ENCODE measurements at regions not wholly inside any gene's neighbourhood (a gene's known extent, or its start where the extent isn't known, plus 50 kb on each side); places are given as distances from the start of the nearest gene placed in this dataset.
A peak's percentile ranks its signal among the peaks of the same experiment; 100 is the strongest.
"Not testable (repeated sequence)": the region's sequence is repeated elsewhere in the genome, so short reads cannot be mapped to it uniquely, and the experiment has no call there.

DNA sequence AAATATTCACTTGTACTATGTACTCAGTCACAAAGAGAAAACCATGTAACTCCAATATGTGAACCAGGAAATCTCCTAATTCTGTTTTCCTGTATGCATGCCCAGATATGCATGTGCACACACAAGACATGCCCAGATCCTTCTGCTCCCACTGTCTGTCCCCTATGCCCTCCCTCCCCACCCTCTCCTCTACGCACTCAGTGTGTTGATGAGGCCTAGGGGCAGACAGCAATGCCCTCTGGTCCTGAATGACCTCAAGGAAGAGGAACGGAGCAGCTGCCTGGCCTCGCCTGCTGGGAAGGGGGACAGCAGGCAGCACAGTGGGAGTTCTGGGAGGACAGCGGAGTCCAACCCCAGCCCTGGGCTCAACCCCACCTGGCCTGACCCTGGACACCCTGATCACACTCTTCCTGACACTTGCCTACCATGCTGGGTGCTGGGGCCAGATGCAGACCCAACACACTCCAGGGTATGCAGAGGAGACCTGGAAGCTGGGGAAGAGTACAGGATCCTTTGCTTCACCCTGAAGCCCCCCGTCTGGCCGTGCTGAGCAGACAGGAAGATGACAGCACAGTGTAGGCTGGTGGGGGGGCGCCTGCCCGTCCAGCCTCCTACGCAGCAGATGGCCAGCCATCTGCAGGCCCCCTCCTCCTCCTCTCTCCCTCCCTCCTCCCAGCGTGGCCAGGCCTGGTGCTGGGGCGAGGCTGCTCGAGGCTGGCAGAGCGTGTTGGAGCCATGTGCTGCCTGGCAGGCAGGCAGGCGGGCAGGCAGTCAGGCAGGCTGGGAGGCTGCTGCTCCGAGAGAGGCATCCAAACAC is 106.6 kb upstream of the NCOR2 start:
- Histone ChIP-seq H3K4me3 (ENCODE audit: low read length in 3 of 3) (no peak overlapping the region), H3K9me3 (ENCODE audit: control insufficient read depth in 2 of 3, insufficient read depth in 1 of 3, low read length in 3 of 3) (no peaks in the 10 kb centered on the region), H3K27ac (ENCODE audit: low read depth in 2 of 2, low read length in 2 of 2) (no peak overlapping the region), H3K27me3 (ENCODE audit: control insufficient read depth, insufficient read depth, low read length) (no peaks in the 10 kb centered on the region), H3K36me3 (ENCODE audit: control insufficient read depth in 2 of 3, insufficient read depth in 3 of 3, low read length in 3 of 3) (no peaks in the 10 kb centered on the region), H3K4me1 (ENCODE audit: control insufficient read depth in 2 of 3, insufficient read depth in 2 of 3, low read depth in 1 of 3, low read length in 3 of 3) (peaks cover 0 to 19% (median 3%) of the 10 kb centered on the region in 3 donors), H3K9ac (ENCODE audit: low read length in 3 of 3) (no peak overlapping the region)
- TF ChIP-seq, protein P1, sequence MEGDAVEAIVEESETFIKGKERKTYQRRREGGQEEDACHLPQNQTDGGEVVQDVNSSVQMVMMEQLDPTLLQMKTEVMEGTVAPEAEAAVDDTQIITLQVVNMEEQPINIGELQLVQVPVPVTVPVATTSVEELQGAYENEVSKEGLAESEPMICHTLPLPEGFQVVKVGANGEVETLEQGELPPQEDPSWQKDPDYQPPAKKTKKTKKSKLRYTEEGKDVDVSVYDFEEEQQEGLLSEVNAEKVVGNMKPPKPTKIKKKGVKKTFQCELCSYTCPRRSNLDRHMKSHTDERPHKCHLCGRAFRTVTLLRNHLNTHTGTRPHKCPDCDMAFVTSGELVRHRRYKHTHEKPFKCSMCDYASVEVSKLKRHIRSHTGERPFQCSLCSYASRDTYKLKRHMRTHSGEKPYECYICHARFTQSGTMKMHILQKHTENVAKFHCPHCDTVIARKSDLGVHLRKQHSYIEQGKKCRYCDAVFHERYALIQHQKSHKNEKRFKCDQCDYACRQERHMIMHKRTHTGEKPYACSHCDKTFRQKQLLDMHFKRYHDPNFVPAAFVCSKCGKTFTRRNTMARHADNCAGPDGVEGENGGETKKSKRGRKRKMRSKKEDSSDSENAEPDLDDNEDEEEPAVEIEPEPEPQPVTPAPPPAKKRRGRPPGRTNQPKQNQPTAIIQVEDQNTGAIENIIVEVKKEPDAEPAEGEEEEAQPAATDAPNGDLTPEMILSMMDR (IDR thresholded peaks at IDR 0.05; ENCODE audit: borderline replicate concordance, extremely low read depth, insufficient read depth) = no peak
- peak in 4 of 5 donors; percentile 47 to 77 (median 66) for DNase-seq
- no peak for FAIRE-seq
- intact Hi-C loops (cut with DNase I) = no loop called here

DNA sequence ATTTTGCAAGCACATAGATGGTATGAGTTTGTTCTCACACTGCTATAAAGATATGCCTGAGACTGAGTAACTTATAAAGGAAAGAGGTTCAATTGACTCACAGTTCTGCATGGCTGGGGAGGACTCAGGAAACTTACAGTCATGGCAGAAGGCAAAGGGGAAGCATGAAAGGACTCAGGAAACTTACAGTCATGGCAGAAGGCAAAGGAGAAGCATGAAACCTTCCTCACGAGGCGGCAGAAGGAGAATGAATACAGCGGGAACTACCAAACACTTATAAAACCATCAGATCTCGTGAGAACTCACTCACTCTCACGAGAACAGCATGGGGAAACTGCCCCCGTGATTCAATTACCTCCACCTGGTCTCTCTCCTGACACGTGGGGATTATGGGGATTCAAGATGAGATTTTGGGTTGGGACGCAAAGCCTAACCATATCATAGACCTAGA is 101.9 kb upstream of the NCOR2 start:
- intact Hi-C loops (cut with DNase I); FAIRE-seq; H3K27ac ChIP-seq (ENCODE audit: low read depth in 2 of 2, low read length in 2 of 2): not testable (repeated sequence)

DNA sequence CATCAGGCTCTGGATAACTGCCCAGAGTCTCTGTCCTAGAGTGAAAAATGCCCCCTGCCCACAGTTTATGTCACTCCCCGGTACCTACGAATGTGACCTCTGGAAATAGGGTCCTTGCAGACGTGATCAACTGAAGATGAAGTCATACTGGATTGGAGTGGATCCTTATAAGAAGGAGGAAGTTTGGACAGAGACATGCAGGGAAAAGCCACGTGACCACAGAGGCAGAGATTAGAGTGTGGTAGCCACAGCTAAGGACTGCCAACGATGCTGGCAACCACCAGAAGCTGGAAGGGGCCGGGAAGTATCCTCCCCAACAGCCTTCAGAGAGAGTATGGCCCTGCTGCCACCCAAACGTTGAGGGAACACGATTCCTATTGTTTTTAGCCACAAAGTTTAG is 101.2 kb upstream of the NCOR2 start:
- Histone ChIP-seq H3K9ac (ENCODE audit: low read length in 3 of 3) (no peak overlapping the region), H3K4me1 (ENCODE audit: control insufficient read depth in 2 of 3, insufficient read depth in 2 of 3, low read depth in 1 of 3, low read length in 3 of 3) (no peaks in the 10 kb centered on the region), H3K27me3 (ENCODE audit: control insufficient read depth, insufficient read depth, low read length) (no peaks in the 10 kb centered on the region), H3K36me3 (ENCODE audit: control insufficient read depth in 2 of 3, insufficient read depth in 3 of 3, low read length in 3 of 3) (no peaks in the 10 kb centered on the region), H3K27ac (ENCODE audit: low read depth in 2 of 2, low read length in 2 of 2) (no peak overlapping the region), H3K4me3 (ENCODE audit: low read length in 3 of 3) (no peak overlapping the region), H3K9me3 (ENCODE audit: control insufficient read depth in 2 of 3, insufficient read depth in 1 of 3, low read length in 3 of 3) (peaks cover 0 to 8% (median 0%) of the 10 kb centered on the region in 3 donors)
- TF ChIP-seq, protein P1 (IDR thresholded peaks at IDR 0.05; ENCODE audit: borderline replicate concordance, extremely low read depth, insufficient read depth) = no peak
- intact Hi-C loops (cut with DNase I) = no loop called here
- no peak for FAIRE-seq
- no peak for DNase-seq

More for the DNA sequence above, 101.9 kb upstream of the NCOR2 start:
- not testable (repeated sequence) for H3K4me3 ChIP-seq (ENCODE audit: low read length in 3 of 3); H3K4me1 ChIP-seq (ENCODE audit: control insufficient read depth in 2 of 3, insufficient read depth in 2 of 3, low read depth in 1 of 3, low read length in 3 of 3); H3K27me3 ChIP-seq (ENCODE audit: control insufficient read depth, insufficient read depth, low read length); H3K9ac ChIP-seq (ENCODE audit: low read length in 3 of 3); DNase-seq; H3K9me3 ChIP-seq (ENCODE audit: control insufficient read depth in 2 of 3, insufficient read depth in 1 of 3, low read length in 3 of 3); H3K36me3 ChIP-seq (ENCODE audit: control insufficient read depth in 2 of 3, insufficient read depth in 3 of 3, low read length in 3 of 3)

DNA sequence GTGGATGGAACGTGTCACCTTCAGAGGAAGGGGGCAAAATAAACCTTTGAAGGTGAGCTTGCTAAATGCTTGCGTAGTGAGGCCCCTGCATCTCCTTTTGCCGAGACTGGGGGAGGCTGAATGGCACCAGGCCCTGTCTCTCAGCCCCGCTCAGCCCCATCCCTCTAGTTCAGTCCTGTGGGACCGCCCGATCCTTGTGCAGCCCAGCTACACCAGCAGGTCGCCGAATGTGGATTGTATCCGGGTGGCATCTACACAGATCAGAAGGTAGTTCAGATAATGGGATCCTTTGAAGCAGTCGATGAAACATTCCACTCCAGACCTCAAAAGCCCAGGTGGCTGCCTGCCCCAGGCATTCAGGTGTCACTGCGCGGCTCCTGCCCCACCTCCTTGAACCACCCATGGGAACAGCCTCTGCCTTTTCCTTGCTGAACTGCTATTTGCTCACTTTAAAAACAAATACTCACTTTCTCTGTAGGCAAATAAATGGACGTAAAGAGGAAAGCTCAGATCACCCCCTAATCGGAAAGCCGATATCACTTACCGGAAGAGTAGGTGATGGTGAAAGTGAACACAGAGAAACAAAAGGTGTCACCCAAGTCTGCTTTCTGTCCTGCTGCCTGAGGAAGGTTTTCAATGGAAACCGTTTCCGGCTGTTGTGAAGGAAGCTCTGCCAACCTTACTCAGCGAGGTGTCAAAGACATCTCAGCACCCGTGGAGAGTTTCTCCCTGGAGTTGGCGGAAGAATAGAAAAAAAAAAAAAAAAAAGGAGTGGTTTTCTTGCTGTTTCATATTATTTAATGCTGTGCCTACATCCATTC is 100.3 kb upstream of the NCOR2 start:
- no peak overlapping the region for H3K27ac ChIP-seq (ENCODE audit: low read depth in 2 of 2, low read length in 2 of 2)
- no peak overlapping the region for H3K4me3 ChIP-seq (ENCODE audit: low read length in 3 of 3)
- TF ChIP-seq, protein P1 (IDR thresholded peaks at IDR 0.05; ENCODE audit: borderline replicate concordance, extremely low read depth, insufficient read depth) = no peak
- H3K36me3 ChIP-seq (ENCODE audit: control insufficient read depth in 2 of 3, insufficient read depth in 3 of 3, low read length in 3 of 3) = no peaks in the 10 kb centered on the region
- intact Hi-C loops (cut with DNase I) = no loop called here
- DNase-seq (no peak), FAIRE-seq (no peak)
- peaks cover 0 to 8% (median 0%) of the 10 kb centered on the region in 3 donors for H3K9me3 ChIP-seq (ENCODE audit: control insufficient read depth in 2 of 3, insufficient read depth in 1 of 3, low read length in 3 of 3)
- H3K4me1 ChIP-seq (ENCODE audit: control insufficient read depth in 2 of 3, insufficient read depth in 2 of 3, low read depth in 1 of 3, low read length in 3 of 3) = no peaks in the 10 kb centered on the region
- H3K9ac ChIP-seq (ENCODE audit: low read length in 3 of 3) = no peak overlapping the region
- H3K27me3 ChIP-seq (ENCODE audit: control insufficient read depth, insufficient read depth, low read length) = no peaks in the 10 kb centered on the region

Data from kidney (tissue), 13 donors.